Breast epithelium (tissue), 4 donors: ENCODE measurements at regions not wholly inside any gene's neighbourhood (a gene's known extent, or its start where the extent isn't known, plus 50 kb on each side); places are given as distances from the start of the nearest gene placed in this dataset.

Experiments
- DNase-seq, 2 donors: peaks; one replicate each; pipeline ENCODE4 v3.0.0-alpha.2; 2019; ENCODE audit warnings: low spot score in 2 of 2
- H3K27ac ChIP-seq, 2 donors: fragments of 200-600 bp; sonication (generic) in 1 of 2; one replicate each; pipeline ENCODE4 v1.5.1; 2016 to 2019; ENCODE audit warnings: mild to moderate bottlenecking in 1 of 2
- H3K27me3 ChIP-seq, 2 donors: fragments of 200-600 bp; sonication (generic) in 1 of 2; one replicate each; pipeline versions ENCODE4 v1.5.1 to v1.6.0; 2017 to 2019; ENCODE audit warnings: control low read depth in 1 of 2, mild to moderate bottlenecking in 1 of 2
- H3K36me3 ChIP-seq: fragments of 200-600 bp; one replicate; pipeline ENCODE4 v1.5.1; 2019
- H3K4me1 ChIP-seq, 2 donors: fragments of 200-600 bp; sonication (generic); one replicate each; pipeline ENCODE4 v1.5.1; 2016 to 2019; ENCODE audit warnings: control low read depth in 1 of 2
- H3K4me3 ChIP-seq, 3 donors: fragments of 200-600 bp; sonication (generic); 1 replicate in 2 of 3; 2 replicates in 1 of 3; pipeline ENCODE4 v1.5.1; 2016 to 2019; ENCODE audit warnings: mild to moderate bottlenecking in 3 of 3, moderate library complexity in 2 of 3
- H3K9me3 ChIP-seq, 2 donors: fragments of 200-600 bp; sonication (generic) in 1 of 2; one replicate each; pipeline ENCODE4 v1.5.1; 2016 to 2019; ENCODE audit warnings: control low read depth in 1 of 2
- CTCF ChIP-seq, 3 donors: fragments of 450-650 bp; IDR thresholded peaks; one replicate each; pipeline ENCODE4 v1.5.1; 2016 to 2017; ENCODE audit warnings: antibody characterized with exemption in 3 of 3, mild to moderate bottlenecking in 3 of 3, moderate library complexity in 3 of 3
- POLR2A ChIP-seq: fragments of 450-650 bp; IDR thresholded peaks from one replicate; pipeline ENCODE4 v1.6.1; 2016; ENCODE audit warnings: antibody characterized with exemption, mild to moderate bottlenecking, moderate library complexity
- POLR2AphosphoS5 ChIP-seq, 3 donors: sonication (generic); formaldehyde crosslinking; IDR thresholded peaks; one replicate each; pipeline ENCODE4 v1.6.1; 2017; ENCODE audit warnings: antibody characterized with exemption in 3 of 3
- intact Hi-C: fragments of 100-400 bp; cut with DNase I; formaldehyde crosslinking; loops from one replicate; pipeline ENCODE4 v1.15.1; 2023; ENCODE audit warnings: low total_unique reads

GRCh38 chr15:37788767-37789396 lies 145.6 kb upstream of the TMCO5A start:
- intact Hi-C loops, result no loop called here
- Histone ChIP-seq H3K36me3 (no peaks in the 10 kb centered on the region), H3K4me1 (no peaks in the 10 kb centered on the region), H3K4me3 (no peak overlapping the region), H3K9me3 (no peaks in the 10 kb centered on the region), H3K27me3 (no peaks in the 10 kb centered on the region), H3K27ac (no peak overlapping the region)
- TF ChIP-seq CTCF (IDR thresholded peaks at IDR 0.05) (no peak), POLR2AphosphoS5 (IDR thresholded peaks at IDR 0.05) (no peak), POLR2A (no peak)
- DNase-seq, result no peak

GRCh38 chr15:37789397-37789786 lies 145.0 kb upstream of the TMCO5A start:
- TF ChIP-seq CTCF (IDR thresholded peaks at IDR 0.05), result no peak
- TF ChIP-seq POLR2AphosphoS5 (IDR thresholded peaks at IDR 0.05), result no peak
- no peak for TF ChIP-seq POLR2A
- Histone ChIP-seq H3K4me3 (no peak overlapping the region), H3K4me1 (no peaks in the 10 kb centered on the region), H3K27me3 (no peaks in the 10 kb centered on the region), H3K36me3 (no peaks in the 10 kb centered on the region), H3K9me3 (no peaks in the 10 kb centered on the region), H3K27ac (no peak overlapping the region)
- intact Hi-C loops, result no loop called here
- no peak for DNase-seq

- TF ChIP-seq CTCF (IDR thresholded peaks at IDR 0.05) (no peak), POLR2AphosphoS5 (IDR thresholded peaks at IDR 0.05) (no peak), POLR2A (no peak)
- Histone ChIP-seq H3K9me3 (no peaks in the 10 kb centered on the region), H3K27me3 (no peaks in the 10 kb centered on the region), H3K4me1 (no peaks in the 10 kb centered on the region), H3K27ac (no peak overlapping the region), H3K36me3 (no peaks in the 10 kb centered on the region), H3K4me3 (no peak overlapping the region)
- intact Hi-C loops, result no loop called here
- no peak for DNase-seq
Measured at GRCh38 chr15:37789881-37790280, 144.6 kb upstream of the TMCO5A start.

GRCh38 chr15:37791693-37792092 lies 142.7 kb upstream of the TMCO5A start:
- no peaks in the 10 kb centered on the region for H3K4me1 ChIP-seq
- no peak overlapping the region for H3K27ac ChIP-seq
- H3K36me3 ChIP-seq, result no peaks in the 10 kb centered on the region
- H3K9me3 ChIP-seq, result no peaks in the 10 kb centered on the region
- no peak overlapping the region for H3K4me3 ChIP-seq
- H3K27me3 ChIP-seq, result no peaks in the 10 kb centered on the region
- no peak for DNase-seq
- no peak for TF ChIP-seq CTCF (IDR thresholded peaks at IDR 0.05)
- no peak for TF ChIP-seq POLR2AphosphoS5 (IDR thresholded peaks at IDR 0.05)
- TF ChIP-seq POLR2A, result no peak
- intact Hi-C loops, result no loop called here

GRCh38 chr15:37792351-37792750 lies 142.1 kb upstream of the TMCO5A start:
- DNase-seq, result no peak
- Histone ChIP-seq H3K27me3 (no peaks in the 10 kb centered on the region), H3K27ac (no peak overlapping the region), H3K9me3 (no peaks in the 10 kb centered on the region), H3K4me1 (no peaks in the 10 kb centered on the region), H3K4me3 (no peak overlapping the region), H3K36me3 (no peaks in the 10 kb centered on the region)
- intact Hi-C loops, result no loop called here
- TF ChIP-seq POLR2AphosphoS5 (IDR thresholded peaks at IDR 0.05), result no peak
- TF ChIP-seq CTCF (IDR thresholded peaks at IDR 0.05), result no peak
- no peak for TF ChIP-seq POLR2A
